Neural progenitor cell (in vitro differentiated cells): ENCODE measurements at regions not wholly inside any gene's neighbourhood (a gene's known extent, or its start where the extent isn't known, plus 50 kb on each side); places are given as distances from the start of the nearest gene placed in this dataset.

Source experiments
- CTCF ChIP-seq: fragments of 200-600 bp; sonication (generic); IDR thresholded peaks from 2 replicates; pipeline ENCODE4 v1.5.1; 2017; ENCODE audit warnings: antibody characterized with exemption, mild to moderate bottlenecking
- EZH2 ChIP-seq: fragments of 200-600 bp; sonication (generic); IDR thresholded peaks from 2 replicates; pipeline ENCODE4 v1.6.1; 2017; ENCODE audit warnings: antibody characterized with exemption, mild to moderate bottlenecking, moderate library complexity
- EZH2phosphoT487 ChIP-seq: fragments of 200-600 bp; sonication (generic); IDR thresholded peaks from 2 replicates; pipeline ENCODE4 v1.6.1; 2017; ENCODE audit warnings: antibody characterized with exemption

- no peak for TF ChIP-seq CTCF
- TF ChIP-seq EZH2phosphoT487: no peak
- no peak for TF ChIP-seq EZH2
Observed at GRCh38 chr2:84283506-84283905, 175.6 kb downstream of the SUCLG1 start.
